Activated CD4-positive, alpha-beta memory T cell treated with anti-CD3 and anti-CD28 coated beads, Interleukin-2, amount 10 ng/mL, durations not matched to agents 7 days and 5 days (primary cell): ENCODE measurements at regions not wholly inside any gene's neighbourhood (a gene's known extent, or its start where the extent isn't known, plus 50 kb on each side); places are given as distances from the start of the nearest gene placed in this dataset.

Source experiments
- CTCF ChIA-PET: fragments of 350-600 bp; sonication (Branson Sonifier 250); formaldehyde crosslinking; loops from one replicate; lab custom pipeline; 2021; ENCODE audit warnings: antibody characterized with exemption, inconsistent platforms; lab: Charles Lee
- POLR2A ChIA-PET: fragments of 350-600 bp; sonication (Branson Sonifier 250); formaldehyde crosslinking; loops from one replicate; lab custom pipeline; 2021; ENCODE audit warnings: antibody characterized with exemption; lab: Charles Lee
- DNase-seq: peaks from one replicate; pipeline ENCODE4 v3.0.0-alpha.2; 2020
- H3K27ac Mint-ChIP-seq: one replicate; pipeline ENCODE4 v1.8.0; 2021; ENCODE audit warnings: mild to moderate bottlenecking, mixed read lengths
- H3K27me3 Mint-ChIP-seq: one replicate; pipeline ENCODE4 v1.8.0; 2021; ENCODE audit warnings: mixed read lengths
- H3K36me3 Mint-ChIP-seq: one replicate; pipeline ENCODE4 v1.8.0; 2021; ENCODE audit warnings: low read depth, mixed read lengths
- H3K4me1 Mint-ChIP-seq: one replicate; pipeline ENCODE4 v1.8.0; 2021; ENCODE audit warnings: mixed read lengths
- H3K4me3 Mint-ChIP-seq: one replicate; pipeline ENCODE4 v1.8.0; 2021; ENCODE audit warnings: mild to moderate bottlenecking, mixed read lengths
- H3K9me3 Mint-ChIP-seq: one replicate; pipeline ENCODE4 v1.8.0; 2021; ENCODE audit warnings: mixed read lengths

DNA sequence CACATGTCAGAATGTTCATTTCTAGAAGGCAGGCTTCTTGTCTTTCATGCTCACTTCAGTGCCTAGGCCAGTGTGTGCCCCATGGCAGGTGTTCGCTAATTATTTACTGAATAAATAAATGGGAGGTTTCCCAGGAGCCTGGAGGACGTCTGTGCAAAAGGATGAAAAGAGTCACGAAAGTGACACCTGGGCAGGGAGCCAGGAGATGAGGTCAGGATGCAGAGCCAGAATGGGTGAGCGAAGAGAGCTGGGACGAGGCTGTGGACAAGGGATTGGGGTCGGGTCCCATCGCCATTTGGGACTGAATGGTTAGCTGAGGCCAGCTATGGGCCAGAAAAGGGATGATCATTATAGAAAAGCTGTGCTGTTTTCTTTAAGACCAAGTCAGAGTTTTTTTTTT, 560.4 kb downstream of the TBC1D22A start:
- CTCF ChIA-PET: no interaction called here
- peaks cover 9% of the 10 kb centered on the region for H3K9me3 Mint-ChIP-seq
- POLR2A ChIA-PET: no interaction called here
- H3K27ac Mint-ChIP-seq: no peak overlapping the region
- no peak for DNase-seq
- no peaks in the 10 kb centered on the region for H3K4me1 Mint-ChIP-seq
- peaks cover 3% of the 10 kb centered on the region for H3K27me3 Mint-ChIP-seq
- no peak overlapping the region for H3K4me3 Mint-ChIP-seq
- H3K36me3 Mint-ChIP-seq: no peaks in the 10 kb centered on the region

DNA sequence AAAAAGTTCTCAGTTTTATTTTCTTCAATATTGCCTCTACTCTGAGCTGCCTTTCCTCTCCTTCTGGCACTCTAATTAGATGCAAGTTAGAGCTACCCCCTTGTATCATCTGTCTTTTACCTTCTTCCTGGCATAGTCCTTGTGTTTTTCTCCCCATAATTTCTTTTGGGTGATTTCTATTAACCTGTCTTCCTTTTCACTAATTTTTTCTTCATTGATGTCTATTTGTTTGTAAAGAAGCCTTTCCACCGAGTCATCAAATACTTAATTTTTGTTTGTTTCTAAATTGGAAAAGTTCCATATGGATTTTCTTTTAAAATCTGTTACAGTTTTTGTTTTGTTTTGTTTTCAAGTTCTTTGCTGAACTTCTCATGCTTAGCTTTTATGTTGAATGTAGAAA, 558.1 kb downstream of the TBC1D22A start:
- POLR2A ChIA-PET: no interaction called here
- Mint-ChIP-seq H3K36me3 (no peaks in the 10 kb centered on the region), H3K27me3 (peaks cover 3% of the 10 kb centered on the region), H3K4me1 (no peaks in the 10 kb centered on the region), H3K4me3 (no peak overlapping the region), H3K9me3 (peaks cover 9% of the 10 kb centered on the region), H3K27ac (no peak overlapping the region)
- CTCF ChIA-PET: no interaction called here
- DNase-seq: no peak

DNA sequence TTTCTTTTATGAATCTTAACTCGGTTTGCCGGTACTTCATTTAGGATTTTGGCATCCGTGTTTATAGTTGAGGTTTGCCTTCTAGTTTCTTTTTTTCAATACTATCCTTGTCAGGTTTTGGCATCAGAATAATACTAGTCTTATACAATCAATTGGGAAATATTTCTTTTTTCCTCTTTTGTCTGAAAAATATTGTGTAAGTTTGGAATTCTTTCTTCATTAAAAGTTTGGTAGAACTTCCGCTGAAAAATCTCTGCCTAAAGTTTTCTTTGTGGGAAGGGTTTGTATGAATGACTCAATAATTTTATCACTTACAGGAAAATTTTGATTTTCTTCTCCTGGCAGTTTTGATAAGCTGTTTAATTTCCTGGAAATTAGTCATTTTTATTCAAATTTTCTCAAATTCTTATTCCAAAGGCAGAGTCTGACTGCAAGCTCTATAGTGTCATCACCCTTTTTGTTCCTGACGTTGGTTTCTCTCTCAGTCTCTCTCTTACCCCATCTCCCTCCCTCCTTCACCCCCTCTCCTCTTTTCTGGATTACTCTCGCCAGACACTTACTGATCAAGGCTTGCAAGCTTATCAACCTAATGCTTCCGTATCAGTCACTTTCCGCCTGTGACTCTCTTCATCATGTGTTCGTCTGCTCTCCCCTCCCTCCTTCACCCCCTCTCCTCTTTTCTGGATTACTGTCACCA, 555.7 kb downstream of the TBC1D22A start:
- ChIA-PET POLR2A (no interaction called here), CTCF (no interaction called here)
- H3K27ac Mint-ChIP-seq: no peak overlapping the region
- peaks cover 5% of the 10 kb centered on the region for H3K9me3 Mint-ChIP-seq
- no peaks in the 10 kb centered on the region for H3K4me1 Mint-ChIP-seq
- peaks cover 3% of the 10 kb centered on the region for H3K27me3 Mint-ChIP-seq
- H3K36me3 Mint-ChIP-seq: no peaks in the 10 kb centered on the region
- DNase-seq: no peak
- H3K4me3 Mint-ChIP-seq: no peak overlapping the region

DNA sequence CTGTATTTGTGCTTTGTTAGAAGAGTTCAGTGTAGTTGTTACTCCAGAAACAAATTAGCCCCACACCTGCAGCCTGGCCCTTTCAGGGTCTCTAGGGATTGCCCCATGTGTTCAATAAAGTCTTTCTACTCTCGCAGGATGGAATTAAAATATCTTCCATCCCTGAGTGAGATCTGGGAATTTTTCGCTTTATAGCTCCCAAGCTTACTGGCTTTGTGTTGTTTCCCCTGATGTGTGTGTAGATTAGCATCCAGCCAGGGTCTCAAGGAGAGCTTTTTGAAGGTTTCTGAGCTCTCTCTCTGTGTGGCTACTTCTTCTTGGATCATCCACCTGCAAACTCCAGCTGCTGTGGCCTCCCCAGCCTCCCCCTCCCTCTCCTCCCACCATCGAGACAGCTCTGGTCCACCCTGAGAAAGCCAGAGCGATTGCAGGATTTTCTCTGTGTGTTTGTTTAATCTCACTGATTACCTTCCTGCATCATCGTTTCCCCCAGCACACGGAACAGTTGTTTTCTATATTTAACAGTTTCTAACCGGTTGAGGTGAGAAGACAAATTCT, 553.5 kb downstream of the TBC1D22A start:
- no peak for DNase-seq
- ChIA-PET CTCF (no interaction called here), POLR2A (no interaction called here)
- H3K27ac Mint-ChIP-seq: no peak overlapping the region
- peaks cover 3% of the 10 kb centered on the region for H3K9me3 Mint-ChIP-seq
- H3K27me3 Mint-ChIP-seq: peaks cover 3% of the 10 kb centered on the region
- no peaks in the 10 kb centered on the region for H3K4me1 Mint-ChIP-seq
- H3K4me3 Mint-ChIP-seq: no peak overlapping the region
- H3K36me3 Mint-ChIP-seq: no peaks in the 10 kb centered on the region

DNA sequence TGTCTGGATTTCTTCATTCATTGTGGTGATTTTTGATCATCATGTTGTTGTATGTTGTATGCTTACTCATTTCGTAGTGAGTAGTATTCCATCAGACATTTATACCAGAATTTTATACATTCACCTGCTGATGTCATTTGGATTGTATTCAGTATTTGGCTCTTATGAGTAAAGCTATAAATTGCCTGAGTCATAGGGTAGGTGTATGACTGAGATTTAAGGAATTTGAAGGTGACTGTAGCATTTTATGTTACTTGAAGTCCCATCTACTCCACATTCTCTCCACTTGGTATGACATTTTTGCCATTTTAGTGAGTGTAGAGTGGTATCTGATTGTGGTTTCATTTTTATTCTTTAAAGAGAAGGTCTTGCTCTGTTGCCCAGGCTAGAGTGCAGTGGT, 548.2 kb downstream of the TBC1D22A start:
- DNase-seq: no peak
- POLR2A ChIA-PET: no interaction called here
- Mint-ChIP-seq H3K36me3 (no peaks in the 10 kb centered on the region), H3K9me3 (no peaks in the 10 kb centered on the region), H3K4me3 (no peak overlapping the region), H3K27ac (no peak overlapping the region), H3K27me3 (no peaks in the 10 kb centered on the region), H3K4me1 (no peaks in the 10 kb centered on the region)
- CTCF ChIA-PET: no interaction called here

DNA sequence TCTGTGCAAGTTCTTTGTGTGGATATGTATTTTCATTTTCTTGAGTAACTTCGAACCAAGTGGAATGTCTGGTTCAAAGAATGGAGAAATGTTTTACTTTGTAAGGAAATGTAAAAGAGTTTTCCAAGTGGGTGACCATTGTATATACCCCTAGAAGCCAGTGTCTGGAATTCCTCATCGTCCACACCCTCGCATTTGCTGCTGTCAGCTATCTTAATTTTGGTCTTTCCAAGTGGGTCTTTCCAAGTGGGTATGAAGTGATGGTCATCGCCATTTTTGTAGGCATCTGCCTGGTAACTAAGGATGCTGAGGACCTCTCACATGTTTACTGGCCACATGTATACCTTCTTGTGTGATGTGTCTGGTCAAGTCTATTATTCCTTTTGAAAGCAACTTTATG, 547.5 kb downstream of the TBC1D22A start:
- Mint-ChIP-seq H3K4me1 (no peaks in the 10 kb centered on the region), H3K4me3 (no peak overlapping the region), H3K36me3 (no peaks in the 10 kb centered on the region), H3K27ac (no peak overlapping the region), H3K9me3 (no peaks in the 10 kb centered on the region), H3K27me3 (no peaks in the 10 kb centered on the region)
- CTCF ChIA-PET: no interaction called here
- no peak for DNase-seq
- POLR2A ChIA-PET: no interaction called here

DNA sequence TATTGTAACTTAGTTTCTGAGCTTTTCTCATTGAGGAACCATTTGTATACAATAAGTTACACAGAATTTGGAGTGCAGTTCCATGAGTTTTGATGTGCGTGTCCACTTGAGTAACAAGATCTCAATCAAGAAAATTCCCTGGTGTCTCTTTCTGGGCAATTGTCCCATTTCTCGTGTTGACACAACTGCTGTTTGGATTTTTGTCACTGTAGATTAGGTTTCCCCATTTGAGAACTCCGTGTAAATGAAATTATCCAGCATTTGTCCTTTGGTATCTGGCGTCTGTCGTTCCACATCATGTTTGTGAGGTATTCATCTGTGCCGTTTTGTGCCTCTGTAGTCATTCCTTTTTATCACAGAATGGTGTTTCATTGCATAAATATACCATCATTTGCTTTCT, 547.0 kb downstream of the TBC1D22A start:
- H3K4me3 Mint-ChIP-seq: no peak overlapping the region
- H3K36me3 Mint-ChIP-seq: no peaks in the 10 kb centered on the region
- POLR2A ChIA-PET: no interaction called here
- CTCF ChIA-PET: no interaction called here
- no peaks in the 10 kb centered on the region for H3K27me3 Mint-ChIP-seq
- DNase-seq: no peak
- H3K4me1 Mint-ChIP-seq: no peaks in the 10 kb centered on the region
- H3K9me3 Mint-ChIP-seq: no peaks in the 10 kb centered on the region
- H3K27ac Mint-ChIP-seq: no peak overlapping the region

DNA sequence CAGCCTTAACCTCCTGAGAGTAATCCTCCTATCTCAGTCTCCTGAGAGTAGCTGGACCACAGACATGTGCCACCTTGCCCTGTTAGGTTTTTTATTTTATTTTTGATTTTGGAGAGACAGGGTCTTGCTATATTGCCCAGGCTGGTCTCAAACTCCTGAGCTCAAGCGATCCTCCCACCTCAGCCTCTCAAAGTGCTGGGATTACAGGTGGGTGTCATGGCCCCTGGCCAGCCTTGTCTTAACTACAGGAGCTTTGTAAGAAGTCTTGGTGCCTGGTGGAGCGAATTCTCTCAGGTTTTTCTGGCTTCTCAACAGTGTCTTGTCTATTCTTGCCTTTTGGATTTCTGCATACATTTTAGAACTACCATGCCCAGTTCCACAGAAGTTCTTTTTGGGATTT, 546.4 kb downstream of the TBC1D22A start:
- POLR2A ChIA-PET: no interaction called here
- no peak for DNase-seq
- CTCF ChIA-PET: no interaction called here
- no peaks in the 10 kb centered on the region for H3K27me3 Mint-ChIP-seq
- no peaks in the 10 kb centered on the region for H3K4me1 Mint-ChIP-seq
- no peaks in the 10 kb centered on the region for H3K9me3 Mint-ChIP-seq
- no peak overlapping the region for H3K27ac Mint-ChIP-seq
- no peaks in the 10 kb centered on the region for H3K36me3 Mint-ChIP-seq
- H3K4me3 Mint-ChIP-seq: no peak overlapping the region

DNA sequence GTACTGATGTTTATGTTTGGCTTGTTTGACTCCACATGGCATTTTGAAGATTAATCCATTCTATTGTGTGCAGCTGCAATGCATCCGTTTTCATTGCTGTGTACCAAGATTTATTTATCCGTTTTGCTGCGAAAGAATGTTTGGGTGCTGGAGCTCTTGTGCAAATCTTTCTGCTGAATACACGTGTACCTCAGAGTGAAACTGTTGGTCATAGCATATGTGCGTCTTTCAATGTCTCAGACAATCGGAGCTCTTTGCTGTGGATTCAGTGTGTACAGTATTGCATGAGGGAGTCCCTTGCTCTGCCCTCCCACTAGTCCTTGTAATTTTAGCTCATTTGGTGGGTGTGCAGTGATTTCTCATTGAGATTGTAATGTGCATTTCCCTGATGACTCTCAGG, 545.4 kb downstream of the TBC1D22A start:
- no peak overlapping the region for H3K4me3 Mint-ChIP-seq
- ChIA-PET POLR2A (no interaction called here), CTCF (no interaction called here)
- no peak for DNase-seq
- no peak overlapping the region for H3K27ac Mint-ChIP-seq
- H3K4me1 Mint-ChIP-seq: no peaks in the 10 kb centered on the region
- no peaks in the 10 kb centered on the region for H3K27me3 Mint-ChIP-seq
- no peaks in the 10 kb centered on the region for H3K36me3 Mint-ChIP-seq
- no peaks in the 10 kb centered on the region for H3K9me3 Mint-ChIP-seq

DNA sequence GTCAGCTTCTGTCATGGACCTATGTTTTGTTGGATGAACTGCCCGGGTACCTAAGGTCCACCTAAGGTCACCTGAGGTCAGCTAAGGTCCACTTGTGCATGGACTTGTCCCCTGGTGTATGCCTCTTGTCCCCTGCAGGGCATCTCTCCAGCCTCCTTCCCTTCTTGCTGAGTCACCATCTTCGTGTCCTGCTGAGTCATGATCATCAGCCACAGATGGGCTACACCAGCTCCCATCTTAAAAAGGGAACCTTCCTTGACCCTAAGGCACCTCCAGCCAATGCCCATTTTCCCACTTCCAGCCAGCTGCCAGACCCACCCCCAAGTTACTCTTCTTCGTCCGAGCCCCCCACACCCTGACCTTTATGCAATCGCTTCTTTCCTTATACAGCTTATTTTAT, 544.9 kb downstream of the TBC1D22A start:
- Mint-ChIP-seq H3K36me3 (no peaks in the 10 kb centered on the region), H3K4me3 (no peak overlapping the region), H3K27ac (no peak overlapping the region), H3K9me3 (no peaks in the 10 kb centered on the region), H3K4me1 (no peaks in the 10 kb centered on the region), H3K27me3 (no peaks in the 10 kb centered on the region)
- no peak for DNase-seq
- POLR2A ChIA-PET: no interaction called here
- CTCF ChIA-PET: no interaction called here

DNA sequence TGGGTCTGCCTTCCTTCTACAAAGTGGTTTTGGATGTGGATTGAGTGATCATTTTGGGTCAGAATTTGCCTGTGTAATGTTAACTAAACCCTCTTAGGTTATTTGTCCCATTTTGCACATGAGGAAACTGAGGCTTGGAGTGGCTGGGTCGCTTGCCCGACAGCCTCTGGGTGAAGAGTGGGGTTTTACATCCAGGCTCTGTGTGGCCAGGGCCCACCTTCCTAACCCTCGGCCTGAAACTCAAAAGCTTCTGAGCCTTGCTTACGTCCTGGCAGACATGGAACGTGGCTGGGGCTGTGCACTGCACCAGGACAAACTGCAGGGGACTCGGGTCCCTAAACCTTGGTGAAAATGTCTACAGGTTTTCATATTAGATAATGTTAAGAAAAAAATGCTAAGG, 542.4 kb downstream of the TBC1D22A start:
- Mint-ChIP-seq H3K27ac (no peak overlapping the region), H3K4me1 (no peaks in the 10 kb centered on the region), H3K27me3 (no peaks in the 10 kb centered on the region), H3K36me3 (no peaks in the 10 kb centered on the region), H3K4me3 (no peak overlapping the region), H3K9me3 (no peaks in the 10 kb centered on the region)
- CTCF ChIA-PET: no interaction called here
- no peak for DNase-seq
- POLR2A ChIA-PET: no interaction called here

DNA sequence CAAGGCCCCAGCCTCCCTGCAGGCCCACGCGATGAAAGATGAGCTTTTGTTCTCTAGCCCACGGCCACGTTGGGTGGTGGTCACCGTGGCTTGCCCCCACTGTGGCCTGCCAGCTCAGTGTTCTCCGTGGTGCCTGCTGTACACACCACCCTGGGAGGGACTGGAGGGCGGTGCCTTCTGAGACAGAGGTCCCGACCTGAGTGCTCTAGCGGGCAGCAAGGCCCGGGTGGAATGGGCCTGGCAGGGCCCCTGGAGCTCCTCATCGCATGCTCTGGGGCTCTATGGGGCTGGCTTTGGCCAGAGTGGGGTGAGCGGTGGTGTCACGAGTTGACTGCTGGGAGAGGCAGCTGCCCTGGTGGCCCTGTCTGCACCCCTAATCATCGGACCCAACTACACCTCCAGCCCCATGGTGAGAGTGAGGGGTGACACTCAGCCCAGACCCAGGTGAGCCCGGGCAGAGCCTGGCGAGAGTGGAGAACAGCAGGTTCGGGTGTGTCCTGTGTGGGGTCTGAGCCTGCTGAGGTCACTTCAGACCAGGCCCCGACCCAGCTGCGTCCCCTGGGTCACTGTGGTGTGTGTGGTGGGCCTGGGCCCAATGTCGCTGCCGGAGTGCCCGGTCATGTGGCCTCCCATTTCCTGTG, 541.9 kb downstream of the TBC1D22A start:
- CTCF ChIA-PET: no interaction called here
- no peaks in the 10 kb centered on the region for H3K36me3 Mint-ChIP-seq
- no peak overlapping the region for H3K4me3 Mint-ChIP-seq
- H3K9me3 Mint-ChIP-seq: no peaks in the 10 kb centered on the region
- no peak overlapping the region for H3K27ac Mint-ChIP-seq
- POLR2A ChIA-PET: no interaction called here
- no peak for DNase-seq
- H3K4me1 Mint-ChIP-seq: no peaks in the 10 kb centered on the region
- no peaks in the 10 kb centered on the region for H3K27me3 Mint-ChIP-seq

DNA sequence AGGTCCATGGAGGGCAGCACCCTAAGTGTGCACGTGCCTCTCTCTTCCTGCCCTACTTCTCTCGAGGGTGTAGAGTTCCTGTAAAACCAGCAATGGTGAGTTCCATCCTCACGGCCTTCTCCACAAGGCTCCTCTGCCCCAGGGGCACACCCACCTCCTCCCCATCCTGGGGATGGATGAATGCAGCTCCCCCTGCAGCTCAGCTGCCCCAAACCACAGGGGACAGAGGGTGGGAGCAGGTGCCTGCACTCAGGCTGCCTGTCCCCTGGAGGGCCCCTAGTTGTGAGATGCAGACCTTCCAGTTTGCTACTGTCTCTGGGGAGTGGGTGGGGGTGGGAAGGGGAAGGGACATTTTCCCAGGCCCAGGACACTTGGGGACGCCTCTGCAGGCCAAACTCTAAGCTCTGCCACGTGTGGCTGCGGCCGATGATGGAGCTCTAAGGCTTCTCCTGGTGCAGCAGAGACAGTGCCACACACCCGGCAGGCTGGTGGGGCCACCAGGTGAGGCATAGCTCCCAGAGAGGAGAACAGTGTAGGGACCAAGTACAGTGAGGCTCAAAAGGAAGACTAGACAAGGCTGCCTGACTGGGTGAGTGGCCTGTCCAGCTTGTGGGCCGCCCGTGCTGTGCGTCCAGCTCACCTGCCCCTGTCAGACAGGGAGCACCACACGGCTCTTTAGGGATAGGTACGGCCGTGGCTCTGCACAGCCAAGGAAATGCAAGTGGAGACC, 540.9 kb downstream of the TBC1D22A start:
- no peak for DNase-seq
- POLR2A ChIA-PET: no interaction called here
- Mint-ChIP-seq H3K4me3 (no peak overlapping the region), H3K9me3 (no peaks in the 10 kb centered on the region), H3K27me3 (no peaks in the 10 kb centered on the region), H3K27ac (no peak overlapping the region), H3K36me3 (no peaks in the 10 kb centered on the region), H3K4me1 (no peaks in the 10 kb centered on the region)
- CTCF ChIA-PET: no interaction called here
